GM18517 (cell line): ENCODE measurements at regions not wholly inside any gene's neighbourhood (a gene's known extent, or its start where the extent isn't known, plus 50 kb on each side); places are given as distances from the start of the nearest gene placed in this dataset.
"Not testable (repeated sequence)": the region's sequence is repeated elsewhere in the genome, so short reads cannot be mapped to it uniquely, and the experiment has no call there.

Source experiments
- ATAC-seq: cut with Tn5 transposase; IDR thresholded peaks from one replicate; pipeline ENCODE4 v1.9.1; 2021; ENCODE audit warnings: mild to moderate bottlenecking, moderate library complexity; ENCODE audit not compliant: unreplicated experiment

- ATAC-seq, result no peak
Measured at GRCh38 chr10:34016576-34016975, 682.1 kb upstream of the NRP1 start.

GRCh38 chr10:34015700-34016099 is 681.2 kb upstream of the NRP1 start:
- ATAC-seq, result no peak

- ATAC-seq, result no peak
Measured at GRCh38 chr10:34013235-34013634, 678.8 kb upstream of the NRP1 start.

- no peak for ATAC-seq
Measured at GRCh38 chr10:34010891-34011290, 676.4 kb upstream of the NRP1 start.

- not testable (repeated sequence) for ATAC-seq
Measured at GRCh38 chr10:34010228-34010627, 675.8 kb upstream of the NRP1 start.

- ATAC-seq, result no peak
Measured at GRCh38 chr10:34008656-34009055, 674.2 kb upstream of the NRP1 start.

GRCh38 chr10:34006471-34006870 is 672.0 kb upstream of the NRP1 start:
- no peak for ATAC-seq

- ATAC-seq, result no peak
Measured at GRCh38 chr10:34003561-34003960, 669.1 kb upstream of the NRP1 start.

- no peak for ATAC-seq
Measured at GRCh38 chr10:34002896-34003295, 668.4 kb upstream of the NRP1 start.

GRCh38 chr10:34001831-34002230 is 667.4 kb upstream of the NRP1 start:
- ATAC-seq, result no peak

- ATAC-seq, result no peak
Measured at GRCh38 chr10:34001087-34001580, 666.7 kb upstream of the NRP1 start.

- no peak for ATAC-seq
Measured at GRCh38 chr10:33993917-33994316, 659.5 kb upstream of the NRP1 start.

GRCh38 chr10:33991924-33992323 is 657.5 kb upstream of the NRP1 start:
- no peak for ATAC-seq

- ATAC-seq, result no peak
Measured at GRCh38 chr10:33986515-33986914, 652.0 kb upstream of the NRP1 start.

- ATAC-seq, result no peak
Measured at GRCh38 chr10:33986016-33986415, 651.5 kb upstream of the NRP1 start.

GRCh38 chr10:33982995-33983394 is 648.5 kb upstream of the NRP1 start:
- no peak for ATAC-seq

GRCh38 chr10:33981301-33981700 is 646.8 kb upstream of the NRP1 start:
- no peak for ATAC-seq

- no peak for ATAC-seq
Measured at GRCh38 chr10:33979195-33979594, 644.7 kb upstream of the NRP1 start.

- ATAC-seq, result no peak
Measured at GRCh38 chr10:33975481-33975880, 641.0 kb upstream of the NRP1 start.

GRCh38 chr10:33974976-33975478 is 640.6 kb upstream of the NRP1 start:
- ATAC-seq, result no peak

- ATAC-seq, result no peak
Measured at GRCh38 chr10:33968983-33969382, 634.5 kb upstream of the NRP1 start.

GRCh38 chr10:33967606-33968120 is 633.2 kb upstream of the NRP1 start:
- ATAC-seq, result no peak

GRCh38 chr10:33966946-33967345 is 632.5 kb upstream of the NRP1 start:
- no peak for ATAC-seq
